ENCODE measurements at regions not wholly inside any gene's neighbourhood (a gene's known extent, or its start where the extent isn't known, plus 50 kb on each side); places are given as distances from the start of the nearest gene placed in this dataset.

DNA sequence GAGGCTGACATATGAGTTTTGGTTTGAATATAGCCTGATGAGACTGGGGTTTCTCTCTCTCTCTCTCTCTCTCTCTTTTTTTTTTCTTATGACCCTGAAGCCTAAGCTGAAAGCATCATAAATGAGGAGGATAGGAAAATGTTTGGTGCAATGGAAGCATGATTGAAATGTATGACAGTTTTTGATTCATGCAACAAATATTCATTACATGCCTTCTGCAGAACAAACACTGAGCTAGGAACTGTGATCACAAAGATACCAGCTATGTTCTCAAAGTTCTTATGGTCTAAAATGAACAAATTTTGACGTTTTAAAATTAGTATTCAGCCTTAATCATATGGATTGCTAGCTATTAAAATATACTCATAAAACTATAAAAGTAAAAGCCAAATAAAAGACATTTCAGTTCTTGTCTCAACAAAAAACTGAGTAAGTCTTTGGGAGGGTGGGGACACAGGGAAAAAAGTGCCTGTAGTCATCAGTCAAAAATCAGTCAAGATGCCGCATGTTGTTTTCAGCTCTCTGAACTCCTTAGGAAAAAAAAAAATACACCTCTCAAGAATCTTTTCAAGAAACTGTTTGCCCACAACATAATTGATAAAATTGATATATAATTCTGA, 57.2 kb downstream of the NKX6-1 start:
- DNase-seq: no peak

DNA sequence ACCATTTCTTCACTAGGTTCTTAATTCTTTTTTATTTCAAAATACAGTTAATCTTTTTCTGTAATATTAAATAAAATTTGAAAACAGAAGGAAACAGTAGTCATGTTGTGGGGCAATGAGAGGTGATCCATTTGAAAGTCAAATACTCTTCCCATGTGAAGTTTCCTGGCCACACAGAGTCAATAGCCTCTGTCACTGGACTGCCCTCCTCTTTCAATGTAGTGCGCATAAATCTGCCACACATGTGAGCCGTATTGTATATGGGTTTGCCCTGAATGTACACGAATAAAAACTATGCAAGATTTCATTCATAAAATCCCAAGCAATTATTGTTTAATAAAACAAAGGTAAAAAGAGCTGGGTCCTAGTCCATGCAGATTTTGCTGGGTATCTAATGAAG, 59.1 kb downstream of the NKX6-1 start:
- DNase-seq: no peak

DNA sequence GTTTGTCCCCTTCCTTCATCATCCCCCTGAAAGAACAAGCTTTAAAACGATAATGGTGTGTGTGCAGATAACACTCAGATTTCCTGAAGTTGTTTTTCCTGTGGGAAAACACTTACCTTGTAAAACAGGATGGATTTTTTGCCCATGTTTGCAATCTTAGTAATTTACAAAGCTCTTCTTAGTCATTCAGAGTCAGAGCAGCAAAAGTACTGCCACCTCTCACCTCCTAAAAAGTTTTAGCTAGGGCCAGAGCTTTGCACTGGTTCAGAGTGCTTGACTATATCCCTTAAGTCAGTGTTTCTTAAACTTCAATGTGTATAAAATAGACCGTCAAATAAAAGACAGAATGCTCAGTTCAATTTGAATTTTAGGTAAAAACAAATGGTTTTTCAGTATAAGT, 62.3 kb downstream of the NKX6-1 start:
- no peak for DNase-seq

DNA sequence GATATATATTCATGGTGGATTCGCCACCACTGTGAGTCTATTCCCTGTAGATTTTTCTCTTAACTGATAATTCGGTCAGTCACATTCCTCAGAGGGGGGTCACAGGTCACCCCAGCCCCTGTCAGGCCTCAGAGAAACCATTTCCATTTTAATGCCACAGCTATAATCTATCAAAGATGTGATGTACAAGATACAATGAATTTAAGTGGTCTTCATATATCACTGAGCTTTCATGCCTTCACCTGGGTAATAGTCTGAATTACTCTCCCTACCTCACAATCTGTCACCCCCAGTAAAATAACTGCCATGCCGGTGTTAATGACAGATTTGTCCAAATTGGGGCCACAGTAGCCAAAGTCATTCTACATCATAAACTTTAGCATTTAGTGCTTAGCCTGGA, 64.7 kb downstream of the NKX6-1 start:
- DNase-seq: no peak

DNA sequence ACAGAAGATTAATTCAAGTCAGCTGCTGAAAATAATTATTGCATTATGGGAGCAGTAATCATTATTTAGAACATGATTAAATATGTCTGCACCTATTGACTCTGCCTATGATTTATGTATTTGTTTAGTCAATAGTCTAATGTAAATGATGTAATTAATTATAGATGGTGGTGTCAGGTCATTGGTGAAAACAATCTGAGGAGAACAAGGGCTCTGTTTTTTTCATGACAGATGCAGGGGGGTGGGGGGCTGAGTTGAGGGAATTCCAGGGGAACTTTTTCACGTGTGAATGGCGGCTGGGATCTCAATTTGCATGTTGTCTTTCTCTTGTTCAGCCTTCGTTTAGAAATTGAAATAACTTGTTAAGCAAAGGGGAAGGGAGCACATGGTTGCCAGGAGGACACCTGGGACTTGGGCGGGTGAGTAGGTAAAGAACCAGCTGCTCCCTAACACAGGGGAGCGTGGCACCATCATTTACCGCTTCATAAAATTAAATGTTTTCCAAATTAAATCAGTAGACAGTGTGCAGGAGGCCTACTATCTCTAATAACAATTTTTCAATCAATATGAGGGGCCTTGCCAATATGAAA, 65.4 kb downstream of the NKX6-1 start:
- DNase-seq: no peak

DNA sequence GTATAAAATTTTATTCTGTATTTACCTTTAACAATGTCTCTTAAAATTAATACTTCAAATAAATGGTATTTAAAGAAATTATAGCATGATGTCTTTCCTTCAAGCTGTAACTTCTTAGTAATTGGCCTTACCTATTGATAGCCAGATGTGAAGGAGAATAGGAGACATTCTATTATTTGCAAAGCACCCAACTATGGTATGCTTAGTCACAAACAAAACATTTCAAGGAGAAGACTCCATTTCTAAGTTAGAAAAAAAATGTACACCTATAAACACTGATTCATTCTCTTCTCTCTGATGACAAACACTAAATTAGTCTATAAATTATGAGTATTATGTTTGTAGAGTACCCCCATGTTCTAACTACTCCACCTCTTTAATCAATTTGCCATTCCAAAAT, 66.4 kb downstream of the NKX6-1 start:
- DNase-seq: no peak

DNA sequence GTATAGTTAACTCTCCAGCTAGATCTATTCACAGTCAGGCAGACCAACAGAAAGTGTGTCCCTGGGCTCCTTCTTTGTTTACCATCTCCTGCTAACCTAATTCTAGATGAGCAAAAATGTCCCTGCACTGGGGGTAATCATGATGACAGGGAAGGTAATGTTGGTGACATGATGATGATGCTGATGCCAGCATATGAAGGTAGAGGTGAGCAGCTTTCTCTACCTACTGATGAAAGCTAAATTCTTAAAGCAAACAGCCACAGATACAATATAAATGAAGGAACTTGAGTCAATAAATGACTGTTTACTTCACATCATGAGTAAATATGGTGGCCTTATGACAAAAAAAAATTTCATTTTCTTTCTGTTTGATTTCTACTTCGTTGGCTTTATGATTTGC, 78.5 kb downstream of the NKX6-1 start:
- no peak for DNase-seq

DNA sequence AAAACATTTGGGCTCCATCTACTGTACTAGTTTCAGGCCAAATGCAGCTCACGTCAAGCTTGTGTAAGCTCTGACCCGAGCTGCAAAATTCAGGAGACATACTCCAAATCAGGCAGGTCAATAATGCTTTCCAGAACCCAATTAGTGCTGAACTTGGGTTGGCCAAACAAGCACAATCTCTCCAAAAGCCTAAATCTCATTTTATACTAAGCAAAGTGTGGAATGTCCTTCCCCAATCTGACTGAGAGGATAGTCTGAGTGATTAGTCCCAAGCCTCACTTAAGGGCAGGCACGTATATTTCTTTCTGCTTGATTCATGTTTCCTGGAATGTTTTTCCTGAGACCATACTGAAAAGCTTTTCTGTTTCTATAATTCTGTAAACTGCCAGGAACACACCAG, 79.9 kb downstream of the NKX6-1 start:
- DNase-seq: no peak

DNA sequence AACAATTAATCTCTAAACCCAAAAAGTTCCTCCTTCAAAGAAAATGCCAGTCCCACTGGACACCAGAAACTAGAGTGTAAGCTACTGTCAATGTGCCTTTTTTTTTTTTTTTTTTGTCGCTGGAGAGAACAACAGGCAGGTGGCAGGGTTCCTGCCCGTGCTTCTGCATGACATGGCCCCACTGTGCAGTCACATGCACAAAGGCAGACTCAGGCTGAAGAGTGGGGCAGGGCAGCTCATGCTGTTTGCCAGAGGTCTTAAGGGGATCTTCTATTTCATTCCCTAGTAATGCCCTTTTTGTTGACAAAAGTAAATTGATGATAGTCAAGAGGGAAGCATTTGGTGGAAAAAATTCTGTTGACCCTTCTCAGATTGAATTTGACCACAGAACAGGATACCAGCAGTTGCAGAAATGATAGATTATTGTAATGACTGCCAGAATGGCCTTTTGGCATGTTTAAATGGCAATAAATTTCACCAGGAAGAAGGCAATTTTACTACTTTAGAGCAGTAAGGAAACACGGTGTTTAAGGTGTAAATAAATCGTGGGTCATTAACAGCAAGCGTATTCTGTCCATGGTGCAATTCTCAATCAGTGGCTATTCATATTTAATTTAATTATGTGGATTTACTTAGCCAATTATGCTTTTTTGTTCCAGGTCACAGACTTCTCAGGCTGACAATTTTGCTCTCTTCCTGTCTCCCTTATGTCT, 80.9 kb downstream of the NKX6-1 start:
- peak; percentile 40 for DNase-seq

DNA sequence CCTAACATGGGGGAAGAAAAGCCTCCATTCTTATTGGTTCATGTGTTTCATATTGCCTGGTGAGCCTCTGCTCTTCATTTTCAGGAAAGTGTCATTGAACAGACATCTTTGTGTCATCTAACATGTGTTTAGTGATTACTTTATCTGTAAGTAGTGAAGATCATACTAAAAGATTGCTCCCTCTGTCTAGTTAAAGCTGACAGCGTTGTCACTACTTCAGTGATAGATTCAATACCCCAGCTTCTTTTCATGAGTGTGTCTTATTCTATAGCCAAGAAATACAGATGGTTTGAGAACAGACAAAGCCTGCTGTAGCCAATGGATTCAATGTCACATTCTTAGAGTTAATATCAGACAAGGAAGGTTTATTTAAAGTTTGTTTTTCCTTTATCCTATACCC, 85.1 kb downstream of the NKX6-1 start:
- no peak for DNase-seq

DNA sequence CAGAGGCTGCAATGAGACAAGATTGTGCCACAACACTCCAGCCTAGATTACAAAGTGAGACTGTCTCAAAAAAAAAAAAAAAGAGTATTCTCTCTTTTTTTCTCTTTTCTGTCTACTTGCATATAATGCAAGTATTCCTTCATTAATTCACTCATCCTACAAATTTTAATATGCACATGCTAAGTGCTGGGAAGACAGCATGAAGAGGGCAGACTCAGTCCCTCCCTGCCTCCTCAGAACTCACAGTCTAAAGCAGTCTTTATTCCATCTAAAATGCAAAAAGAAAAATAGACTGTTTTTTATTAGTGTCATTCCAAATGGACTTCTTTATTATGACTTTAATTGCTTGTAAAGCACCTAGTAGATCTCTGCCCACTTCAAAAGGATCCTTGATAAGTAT, 85.6 kb downstream of the NKX6-1 start:
- no peak for DNase-seq

DNA sequence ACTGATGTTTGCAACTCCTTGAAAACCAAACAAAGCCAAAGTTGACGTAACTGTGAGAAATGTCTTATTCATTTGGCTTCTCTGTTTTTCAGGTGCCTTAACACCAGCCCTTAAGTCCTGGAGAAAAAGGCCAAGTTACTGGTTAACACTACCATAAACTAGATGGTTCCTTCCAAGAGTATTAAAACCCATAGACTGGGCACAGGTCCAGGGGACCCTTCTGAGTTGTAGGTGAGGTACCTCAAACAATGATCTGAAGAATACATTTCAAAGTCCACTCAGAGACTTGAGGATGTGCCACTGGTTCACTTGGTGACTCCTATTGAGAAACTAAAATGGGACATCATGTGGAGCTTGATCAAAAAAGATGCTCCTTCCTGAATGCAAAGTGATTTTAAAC, 87.0 kb downstream of the NKX6-1 start:
- no peak for DNase-seq

DNA sequence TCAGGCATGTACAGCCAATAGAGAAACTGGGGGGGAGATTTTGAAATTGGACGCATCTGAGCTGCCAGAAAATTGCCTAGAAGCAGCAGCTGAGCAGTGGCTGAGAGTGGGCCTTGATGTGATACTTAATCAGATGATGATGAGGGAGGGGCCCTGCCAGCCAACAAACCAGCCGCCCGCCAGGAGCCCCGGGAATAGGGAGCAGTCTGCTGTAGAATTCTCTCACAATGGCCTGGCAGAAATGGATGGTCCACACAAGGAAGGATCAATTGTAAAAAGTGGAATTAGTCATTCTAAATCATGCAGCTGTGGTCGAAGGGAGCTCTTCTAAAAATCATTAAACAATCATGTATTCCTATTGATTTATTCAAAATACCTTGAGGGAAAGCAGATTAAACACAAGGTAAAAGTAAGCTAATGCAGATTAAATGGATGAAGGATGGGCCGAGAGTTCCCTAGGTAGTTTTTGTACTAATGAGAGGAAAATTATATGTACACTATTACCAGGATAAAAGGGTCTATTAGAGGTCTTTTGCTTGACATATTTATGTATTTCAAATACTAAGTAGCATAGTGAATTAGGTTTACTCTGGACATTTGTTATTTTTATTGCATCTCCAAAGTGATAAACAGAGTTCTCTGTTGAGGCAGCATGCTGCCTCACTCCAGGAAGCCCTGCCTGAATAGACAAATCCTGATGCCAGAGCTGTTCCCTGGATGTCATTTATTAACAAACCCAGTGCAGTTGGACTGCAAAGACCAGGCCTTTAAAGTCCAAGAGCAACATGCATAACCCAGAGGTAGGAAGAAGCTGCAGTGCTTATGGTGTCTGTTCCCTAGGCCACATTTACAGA, 91.3 kb downstream of the NKX6-1 start:
- no peak for DNase-seq

DNA sequence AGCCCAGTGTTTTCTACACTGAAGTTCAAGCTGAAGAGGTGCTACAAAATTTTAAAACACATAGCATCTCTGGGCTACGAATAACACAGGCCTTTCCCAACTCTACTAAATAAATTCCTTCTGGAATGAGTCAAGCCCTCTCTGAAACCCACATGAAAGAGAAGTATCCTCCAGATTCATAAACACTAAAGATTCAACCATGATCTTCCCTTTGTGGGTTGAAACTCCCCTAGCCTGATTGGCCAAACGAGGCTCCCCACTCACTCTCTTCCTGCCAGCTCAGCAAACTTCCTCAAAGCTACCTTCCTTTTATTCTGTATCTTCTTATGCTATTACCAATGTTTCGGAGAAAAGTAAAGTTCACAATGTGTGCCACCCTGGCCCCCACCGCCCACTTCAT, 95.4 kb downstream of the NKX6-1 start:
- DNase-seq: no peak

DNA sequence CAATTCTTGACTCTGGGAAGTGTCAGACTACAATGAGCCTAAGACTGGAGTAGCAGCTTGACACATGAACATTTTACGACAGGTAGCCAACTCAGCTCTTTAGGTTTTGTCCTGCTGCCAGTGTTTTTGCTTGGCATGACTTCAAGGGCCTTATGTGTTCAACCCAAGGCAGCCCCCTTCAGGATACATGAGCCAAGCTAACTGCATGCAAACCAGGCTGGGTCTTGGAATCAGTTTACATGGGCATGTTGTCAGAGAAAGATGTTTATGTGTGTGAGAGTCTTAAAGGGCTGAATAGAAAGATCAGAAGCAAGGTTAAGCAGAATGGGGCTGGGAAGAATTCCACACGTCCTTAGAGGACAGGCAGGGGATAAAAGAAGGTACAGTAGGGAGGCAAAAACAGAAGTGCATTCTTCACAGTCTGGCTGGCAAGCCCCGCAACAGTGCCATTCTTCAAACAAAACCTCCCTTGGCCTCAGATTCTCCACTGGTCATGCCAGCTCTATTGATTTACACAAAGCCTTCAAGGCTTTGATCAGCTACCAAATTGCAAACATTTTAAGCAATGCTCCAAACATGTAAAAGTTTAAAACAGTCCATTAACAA, 97.3 kb downstream of the NKX6-1 start:
- no peak for DNase-seq

DNA sequence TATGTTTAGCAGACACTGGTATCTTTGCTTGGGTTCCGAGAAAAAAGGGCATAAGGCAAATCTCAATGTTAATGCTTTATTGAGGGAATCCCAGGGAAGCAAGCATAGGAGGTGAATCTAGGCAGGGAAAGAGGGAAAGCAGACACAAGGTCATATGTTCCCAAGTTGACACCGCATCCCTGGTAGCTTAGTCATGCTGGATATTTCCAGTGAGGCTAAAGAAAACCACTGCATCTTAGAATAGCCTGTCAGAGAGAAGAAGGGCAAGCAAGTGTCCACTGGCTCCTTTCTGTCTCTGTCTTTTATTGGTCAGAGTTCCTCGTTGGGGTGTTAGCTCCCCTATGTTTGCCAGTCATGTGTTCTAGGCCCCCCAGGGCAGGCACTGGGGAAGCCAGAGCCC, 104.7 kb downstream of the NKX6-1 start:
- no peak for DNase-seq

DNA sequence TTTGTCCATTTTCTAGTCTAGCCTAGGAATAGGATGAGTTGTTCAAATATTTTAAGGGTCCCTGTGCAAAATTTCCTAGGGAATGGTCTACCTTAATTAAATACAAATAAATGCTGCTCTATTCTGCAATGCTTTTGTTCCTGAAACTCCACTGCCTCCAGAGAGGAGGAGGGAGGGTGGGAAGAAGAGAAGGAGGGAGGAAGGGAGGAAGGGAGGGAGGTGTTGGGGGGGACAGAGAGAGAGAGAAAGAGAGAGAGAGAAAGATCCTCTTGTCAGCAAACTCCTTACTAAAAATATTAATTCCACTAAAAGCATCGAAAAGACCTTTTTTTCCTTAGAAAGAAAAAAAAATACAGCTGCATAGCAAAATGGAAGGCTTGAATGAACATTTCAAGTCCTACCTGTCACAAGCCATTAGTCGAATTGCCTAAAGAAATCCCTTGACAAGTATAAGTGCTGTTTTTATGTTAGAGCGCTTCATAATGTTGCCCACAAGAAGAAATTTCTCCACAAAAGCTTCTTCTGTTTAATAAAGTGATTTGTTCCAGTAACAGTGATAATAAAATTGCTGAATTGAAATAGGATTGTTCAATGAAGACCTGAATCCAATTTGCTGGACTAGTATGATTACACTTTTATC, 106.0 kb downstream of the NKX6-1 start:
- DNase-seq: no peak

DNA sequence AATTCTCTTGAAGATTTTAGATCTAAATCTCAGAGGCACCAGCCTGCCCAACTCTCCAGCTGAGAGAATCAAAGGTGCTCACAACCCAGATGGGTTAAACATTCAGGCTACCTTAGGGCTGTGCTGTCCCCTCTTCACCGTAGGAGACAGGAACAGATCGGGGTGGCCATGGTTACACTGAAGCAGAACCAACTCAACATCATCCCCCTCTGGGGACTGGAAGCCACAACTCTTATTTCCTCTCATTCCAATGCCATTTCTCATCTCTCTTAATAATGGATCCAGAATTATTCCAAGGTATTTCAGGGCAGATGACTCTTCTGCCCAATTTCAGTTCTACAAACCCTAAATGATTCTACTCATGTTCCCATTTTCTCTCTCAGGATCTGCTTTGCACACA, 109.7 kb downstream of the NKX6-1 start:
- DNase-seq: no peak

DNA sequence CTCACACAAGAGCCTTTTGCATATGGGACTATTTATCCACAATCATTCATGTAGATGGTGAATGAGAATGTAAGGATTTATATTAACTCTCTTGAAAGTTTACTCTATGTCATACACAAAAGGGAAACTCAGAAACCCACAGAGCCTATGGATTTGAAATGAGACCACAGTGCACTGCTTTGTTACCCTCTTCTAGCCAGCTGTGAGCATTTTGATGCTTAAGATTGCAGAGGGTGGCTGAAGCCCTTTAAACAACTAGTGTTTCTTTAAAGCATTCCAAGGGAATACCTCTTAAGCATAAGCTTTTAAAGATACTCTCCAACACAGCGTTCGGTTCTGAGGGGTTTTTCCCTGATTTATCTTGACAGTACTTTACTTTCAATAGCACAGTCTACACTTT, 113.9 kb downstream of the NKX6-1 start:
- no peak for DNase-seq

DNA sequence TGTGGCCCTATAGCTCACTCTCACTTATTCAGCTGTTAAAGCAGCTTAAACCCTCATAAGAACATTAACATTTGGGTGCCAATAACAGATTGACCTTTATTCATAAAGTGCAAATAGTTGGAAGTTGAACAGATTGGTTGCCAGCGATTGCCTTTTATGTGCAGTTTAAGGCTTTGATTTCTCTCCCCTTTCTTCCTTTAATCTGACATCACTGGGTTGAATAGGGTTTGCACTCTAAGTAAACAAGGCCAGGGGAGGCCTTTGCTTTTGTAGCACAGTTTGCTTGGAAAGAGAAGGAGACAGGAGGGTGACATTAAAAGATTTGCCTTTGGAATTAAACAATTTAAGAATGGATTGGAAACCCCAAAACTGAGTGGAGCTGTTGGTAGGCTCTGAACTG, 114.3 kb downstream of the NKX6-1 start:
- DNase-seq: no peak

DNA sequence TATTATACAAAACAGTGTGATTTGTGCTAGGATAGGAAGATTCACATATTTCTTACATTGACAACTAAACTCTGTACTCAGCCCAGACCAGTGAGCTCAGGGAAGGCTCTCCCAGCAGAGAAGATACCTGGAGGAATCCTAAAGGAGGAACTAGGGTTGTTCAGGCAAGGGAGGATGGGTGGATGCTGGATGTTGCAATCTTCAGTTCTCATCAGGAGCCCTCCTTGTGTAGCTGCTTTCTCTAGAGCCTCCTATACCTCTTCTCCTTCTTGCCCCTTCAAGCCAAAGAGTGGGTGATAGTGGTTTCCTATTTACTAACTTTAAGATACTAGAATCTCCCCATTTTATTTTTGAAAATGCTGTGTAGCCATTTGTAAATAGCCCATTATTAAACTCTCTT, 117.3 kb downstream of the NKX6-1 start:
- DNase-seq: no peak

DNA sequence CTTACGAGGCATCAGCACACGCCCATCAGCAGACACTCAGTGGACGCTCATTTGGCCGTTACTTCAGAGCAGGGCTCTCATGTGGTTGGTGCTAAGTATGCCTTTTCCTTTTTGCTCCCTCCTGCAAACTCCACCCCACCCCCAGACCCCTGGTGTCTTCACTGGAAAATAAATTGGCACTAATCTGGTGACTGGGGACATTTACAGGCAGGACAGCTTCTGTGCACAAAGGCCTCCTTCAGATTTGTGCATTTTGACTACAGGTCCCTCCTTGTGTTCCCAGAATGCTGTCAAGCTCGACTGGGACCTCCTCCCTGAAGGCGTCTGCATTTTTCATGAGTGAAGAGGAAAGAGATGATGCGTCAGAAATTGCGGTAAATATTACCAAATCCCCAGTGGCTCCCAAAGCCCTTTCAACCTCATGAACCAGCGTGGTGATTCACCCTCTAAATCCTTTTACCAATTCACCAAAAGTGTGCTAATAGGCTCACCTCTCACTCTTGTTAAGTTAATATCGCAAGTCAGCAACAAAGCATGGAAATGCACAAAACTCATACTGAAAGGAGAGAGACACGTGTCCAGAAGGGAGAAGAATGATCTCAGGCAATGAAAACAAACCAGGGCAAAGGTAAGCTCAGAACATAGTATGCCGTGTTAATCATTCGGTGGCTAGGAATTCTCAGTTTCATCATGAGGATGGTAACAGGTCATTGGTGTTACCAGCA, 119.0 kb downstream of the NKX6-1 start:
- DNase-seq: no peak
